SKM-1 treated with dmso at 0.1 percent for 144 hours (cell line): ENCODE measurements at regions not wholly inside any gene's neighbourhood (a gene's known extent, or its start where the extent isn't known, plus 50 kb on each side); places are given as distances from the start of the nearest gene placed in this dataset.

Source experiments
- DNase-seq: peaks from one replicate; lab custom pipeline; 2025; ENCODE audit not compliant: unreplicated experiment; lab: John Stamatoyannopoulos, UW

- no peak for DNase-seq
These were observed 1490.5 kb downstream of the STIM2 start for GRCh38 chr4:28351102-28351501.

DNA sequence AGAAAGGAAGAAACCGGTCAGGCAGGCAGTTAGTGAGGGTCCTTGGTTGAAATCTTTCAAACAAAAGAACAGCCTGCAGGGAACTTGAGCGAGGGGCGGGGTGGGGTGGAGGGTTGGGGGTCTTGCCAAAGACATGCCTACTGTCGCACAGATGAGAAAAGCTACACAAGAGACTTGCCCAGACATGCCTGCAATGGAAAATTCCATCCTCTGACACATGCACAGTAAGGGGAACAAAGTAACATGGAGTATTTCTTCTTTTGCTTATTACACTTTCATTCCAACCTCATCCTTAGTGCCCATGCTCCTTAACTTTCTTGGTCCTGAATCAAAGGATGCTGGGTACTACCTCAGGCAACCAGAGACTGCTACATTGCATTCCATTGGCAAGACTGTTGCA lies 1491.2 kb downstream of the STIM2 start:
- no peak for DNase-seq

GRCh38 chr4:28354880-28355656 lies 1494.4 kb downstream of the STIM2 start:
- no peak for DNase-seq

DNA sequence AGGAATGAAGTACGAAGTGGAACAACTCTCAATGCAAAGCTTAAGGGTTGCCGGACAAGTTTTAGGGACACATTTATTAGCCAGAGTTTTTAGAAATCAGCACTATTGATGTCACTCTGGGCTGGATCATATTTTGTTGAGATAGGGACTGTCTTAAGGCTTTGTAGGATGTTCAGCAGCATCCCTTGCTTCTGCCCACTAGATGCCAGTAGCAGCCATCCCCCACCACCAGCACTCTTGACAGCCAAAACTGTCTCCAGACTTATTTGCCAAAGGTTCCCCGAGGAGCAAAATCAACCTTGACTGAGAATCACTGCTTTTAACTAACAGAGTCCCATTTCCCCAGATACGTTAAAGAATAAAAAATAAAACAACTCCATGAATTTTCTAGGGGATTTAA lies 1497.3 kb downstream of the STIM2 start:
- DNase-seq = no peak

DNA sequence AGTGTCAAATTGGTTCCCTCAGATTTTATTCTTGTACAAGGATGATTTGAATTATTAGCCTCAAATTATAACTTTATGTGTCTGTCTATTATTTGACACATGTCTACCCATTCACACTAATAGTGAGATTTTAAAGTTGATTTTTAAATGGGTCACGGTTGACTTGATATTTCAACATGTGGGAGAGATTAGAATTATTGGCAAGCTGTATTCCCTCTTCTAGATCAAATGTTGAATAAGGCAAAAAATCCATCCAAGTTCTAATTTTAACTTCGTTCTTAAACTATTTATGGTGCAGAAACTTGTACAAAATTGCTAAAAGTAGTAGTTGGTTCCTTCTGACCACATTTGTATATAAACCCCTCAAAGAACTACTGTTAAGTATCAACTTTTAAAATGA lies 1498.0 kb downstream of the STIM2 start:
- DNase-seq = no peak

DNA sequence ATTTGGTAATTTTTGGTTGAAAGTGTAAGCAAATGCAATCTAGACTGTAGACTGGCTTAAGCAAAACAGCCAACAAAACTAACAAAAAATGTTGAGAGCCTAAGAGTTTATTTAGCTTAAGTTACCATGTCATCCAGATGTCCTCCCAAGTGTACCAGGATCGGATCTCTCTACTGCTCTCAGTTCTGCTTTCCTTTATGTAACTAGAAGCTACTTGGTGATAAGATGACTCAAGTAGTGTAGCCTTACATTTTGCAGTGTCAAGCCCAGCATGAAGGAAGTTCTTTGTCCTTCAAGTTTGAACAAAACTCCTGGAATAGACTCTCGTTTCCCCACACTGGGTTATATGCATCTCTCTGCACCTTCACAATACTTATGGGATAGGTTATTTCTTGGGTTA lies 1500.0 kb downstream of the STIM2 start:
- no peak for DNase-seq

GRCh38 chr4:28362169-28362568 lies 1501.5 kb downstream of the STIM2 start:
- DNase-seq = no peak

- DNase-seq = no peak
These were observed 1508.9 kb downstream of the STIM2 start for GRCh38 chr4:28369499-28369898.

- no peak for DNase-seq
These were observed 1512.5 kb downstream of the STIM2 start for GRCh38 chr4:28373191-28373590.

- no peak for DNase-seq
These were observed 1513.0 kb downstream of the STIM2 start for GRCh38 chr4:28373601-28374000.

DNA sequence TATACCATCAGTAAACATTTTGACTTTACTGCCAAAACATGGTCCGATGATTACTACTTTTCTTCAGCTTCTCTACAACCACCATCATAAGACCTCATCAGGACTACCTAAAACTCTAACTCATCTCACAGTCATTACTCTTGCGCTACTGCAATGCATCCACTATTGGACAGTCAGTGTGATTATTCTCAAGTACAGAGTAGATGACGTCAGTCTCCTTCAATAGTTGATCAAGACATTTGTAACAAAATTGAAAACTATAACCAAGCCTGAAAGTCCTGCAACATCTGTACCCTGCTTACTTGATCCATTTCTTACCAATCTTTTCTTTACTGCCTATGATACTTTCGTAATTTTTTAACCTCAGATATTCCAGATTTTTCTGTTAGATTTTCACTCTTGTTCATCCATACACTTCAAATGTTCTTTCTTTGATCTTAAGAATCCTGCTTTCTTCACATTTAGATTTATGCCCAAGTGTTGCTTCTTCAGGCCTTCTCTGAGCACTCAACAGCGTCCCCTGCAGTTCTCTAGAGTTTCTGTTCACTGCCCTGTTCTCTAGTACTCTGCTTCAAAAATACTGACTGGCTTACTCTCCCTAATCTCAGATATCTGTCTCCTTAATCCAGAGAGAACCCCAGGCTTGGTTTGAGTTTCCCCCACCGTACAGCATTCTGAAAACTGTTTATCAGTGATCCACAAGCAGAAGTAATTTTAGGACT lies 1517.6 kb downstream of the STIM2 start:
- no peak for DNase-seq

GRCh38 chr4:28385801-28386200 lies 1525.2 kb downstream of the STIM2 start:
- no peak for DNase-seq

GRCh38 chr4:28386776-28387175 lies 1526.1 kb downstream of the STIM2 start:
- peak; percentile 20 for DNase-seq

- no peak for DNase-seq
These were observed 1527.8 kb downstream of the STIM2 start for GRCh38 chr4:28388471-28388870.

- DNase-seq = no peak
These were observed 1531.2 kb downstream of the STIM2 start for GRCh38 chr4:28391877-28392276.

- no peak for DNase-seq
These were observed 1542.1 kb downstream of the STIM2 start for GRCh38 chr4:28402751-28403150.

DNA sequence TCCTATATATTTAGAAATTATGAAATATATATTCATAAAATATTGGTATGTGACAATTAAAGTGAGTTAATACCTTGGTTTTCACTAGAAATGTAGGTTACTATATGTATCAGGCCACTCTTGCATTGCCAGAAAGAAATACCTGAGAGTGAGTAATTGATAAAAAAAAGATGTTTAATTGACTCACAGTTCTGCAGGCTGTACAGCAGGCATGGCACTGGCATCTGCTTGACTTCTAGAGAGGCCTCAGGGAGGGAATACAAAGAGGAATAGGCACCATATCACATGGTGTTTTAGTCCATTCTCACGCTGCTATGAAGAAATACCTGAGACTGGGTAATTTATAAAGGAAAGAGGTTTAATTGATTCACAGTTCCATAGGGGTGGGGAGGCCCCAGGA lies 1560.6 kb downstream of the STIM2 start:
- no peak for DNase-seq

GRCh38 chr4:28426251-28426650 lies 1565.6 kb downstream of the STIM2 start:
- DNase-seq = no peak

GRCh38 chr4:28427306-28428085 lies 1566.9 kb downstream of the STIM2 start:
- DNase-seq = no peak

DNA sequence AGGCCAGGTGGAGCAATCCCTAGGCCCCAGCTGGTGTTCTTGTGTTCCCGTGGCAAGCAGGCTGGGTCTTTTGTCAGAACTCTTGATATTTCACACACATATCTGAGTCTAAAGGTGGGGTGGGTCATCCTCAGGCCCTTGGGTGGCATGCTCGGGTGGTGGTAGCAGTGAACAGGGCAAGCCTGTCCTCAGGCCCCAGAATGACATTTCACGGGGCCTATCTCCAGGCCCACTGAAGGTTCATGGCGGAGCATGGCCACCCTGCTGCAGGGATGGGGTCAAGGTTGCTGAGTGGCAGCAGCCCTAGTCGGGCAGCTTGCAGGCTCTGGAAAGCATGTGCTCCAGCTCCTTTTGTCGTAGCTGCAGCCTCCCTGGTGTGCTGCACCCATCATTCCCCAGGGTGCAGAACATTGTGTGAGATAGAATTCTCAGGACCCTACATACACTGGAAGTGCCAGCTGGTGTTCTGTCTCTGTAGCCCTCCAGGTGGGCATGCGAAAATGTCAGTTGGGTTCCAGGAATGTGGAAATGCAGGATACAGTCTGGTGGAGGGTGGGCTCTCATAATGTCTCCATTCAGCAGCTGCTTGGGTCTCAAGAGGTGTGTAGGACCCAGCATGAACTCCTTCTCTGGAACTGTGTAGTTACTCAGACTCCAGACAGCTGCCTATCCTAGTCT lies 1571.8 kb downstream of the STIM2 start:
- no peak for DNase-seq

DNA sequence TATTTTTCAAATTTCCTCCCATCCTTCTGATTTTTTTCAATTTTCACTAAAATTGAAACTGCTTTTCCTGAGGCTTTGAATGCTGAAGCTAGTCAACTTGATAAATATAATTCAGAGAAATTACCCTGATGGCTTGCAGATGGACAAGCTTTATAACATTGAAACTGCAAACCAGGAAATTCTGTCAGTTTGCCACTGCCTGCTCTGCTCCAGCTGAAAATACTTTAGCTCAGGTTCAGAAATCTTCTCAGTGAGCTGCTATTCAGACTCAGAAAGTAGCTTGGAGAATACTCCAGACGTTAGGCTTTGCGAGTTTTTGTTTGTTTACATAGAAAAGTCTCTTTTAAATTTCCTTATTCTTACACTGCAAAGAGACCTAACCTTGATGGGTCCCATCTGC lies 1574.7 kb downstream of the STIM2 start:
- no peak for DNase-seq
